GM19452 (cell line): ENCODE measurements at regions not wholly inside any gene's neighbourhood (a gene's known extent, or its start where the extent isn't known, plus 50 kb on each side); places are given as distances from the start of the nearest gene placed in this dataset.
"Not testable (repeated sequence)": the region's sequence is repeated elsewhere in the genome, so short reads cannot be mapped to it uniquely, and the experiment has no call there.

Source experiments
- ATAC-seq: cut with Tn5 transposase; IDR thresholded peaks from one replicate; pipeline ENCODE4 v1.9.1; 2021; ENCODE audit not compliant: unreplicated experiment

- no peak for ATAC-seq
These were observed 90.6 kb upstream of the STOX2 start for GRCh38 chr4:183814461-183814860.

- ATAC-seq: no peak
These were observed 89.0 kb upstream of the STOX2 start for GRCh38 chr4:183816077-183816476.

GRCh38 chr4:183816882-183817509 lies 88.1 kb upstream of the STOX2 start:
- no peak for ATAC-seq

- not testable (repeated sequence) for ATAC-seq
These were observed 86.5 kb upstream of the STOX2 start for GRCh38 chr4:183818591-183818990.

GRCh38 chr4:183821076-183821853 lies 83.8 kb upstream of the STOX2 start:
- no peak for ATAC-seq

GRCh38 chr4:183823434-183823833 lies 81.7 kb upstream of the STOX2 start:
- no peak for ATAC-seq

- no peak for ATAC-seq
These were observed 79.8 kb upstream of the STOX2 start for GRCh38 chr4:183825346-183825745.

- ATAC-seq: no peak
These were observed 78.6 kb upstream of the STOX2 start for GRCh38 chr4:183826461-183826860.

GRCh38 chr4:183828125-183828524 lies 77.0 kb upstream of the STOX2 start:
- ATAC-seq: no peak

GRCh38 chr4:183828839-183829238 lies 76.3 kb upstream of the STOX2 start:
- no peak for ATAC-seq

GRCh38 chr4:183830438-183830985 lies 74.6 kb upstream of the STOX2 start:
- ATAC-seq: no peak

GRCh38 chr4:183831026-183831446 lies 74.1 kb upstream of the STOX2 start:
- ATAC-seq: no peak

- ATAC-seq: no peak
These were observed 73.4 kb upstream of the STOX2 start for GRCh38 chr4:183831683-183832082.

- no peak for ATAC-seq
These were observed 72.2 kb upstream of the STOX2 start for GRCh38 chr4:183832776-183833450.

GRCh38 chr4:183834252-183834651 lies 70.9 kb upstream of the STOX2 start:
- no peak for ATAC-seq

- ATAC-seq: no peak
These were observed 67.9 kb upstream of the STOX2 start for GRCh38 chr4:183837222-183837621.

- ATAC-seq: no peak
These were observed 66.0 kb upstream of the STOX2 start for GRCh38 chr4:183838987-183839712.

- peak; percentile 77 for ATAC-seq
These were observed 64.8 kb upstream of the STOX2 start for GRCh38 chr4:183840311-183840710.

GRCh38 chr4:183841001-183841400 lies 64.1 kb upstream of the STOX2 start:
- ATAC-seq: no peak

- ATAC-seq: no peak
These were observed 63.0 kb upstream of the STOX2 start for GRCh38 chr4:183842129-183842528.

GRCh38 chr4:183843248-183843671 lies 61.8 kb upstream of the STOX2 start:
- no peak for ATAC-seq
